ENCODE measurements at regions not wholly inside any gene's neighbourhood (a gene's known extent, or its start where the extent isn't known, plus 50 kb on each side); places are given as distances from the start of the nearest gene placed in this dataset.

DNA sequence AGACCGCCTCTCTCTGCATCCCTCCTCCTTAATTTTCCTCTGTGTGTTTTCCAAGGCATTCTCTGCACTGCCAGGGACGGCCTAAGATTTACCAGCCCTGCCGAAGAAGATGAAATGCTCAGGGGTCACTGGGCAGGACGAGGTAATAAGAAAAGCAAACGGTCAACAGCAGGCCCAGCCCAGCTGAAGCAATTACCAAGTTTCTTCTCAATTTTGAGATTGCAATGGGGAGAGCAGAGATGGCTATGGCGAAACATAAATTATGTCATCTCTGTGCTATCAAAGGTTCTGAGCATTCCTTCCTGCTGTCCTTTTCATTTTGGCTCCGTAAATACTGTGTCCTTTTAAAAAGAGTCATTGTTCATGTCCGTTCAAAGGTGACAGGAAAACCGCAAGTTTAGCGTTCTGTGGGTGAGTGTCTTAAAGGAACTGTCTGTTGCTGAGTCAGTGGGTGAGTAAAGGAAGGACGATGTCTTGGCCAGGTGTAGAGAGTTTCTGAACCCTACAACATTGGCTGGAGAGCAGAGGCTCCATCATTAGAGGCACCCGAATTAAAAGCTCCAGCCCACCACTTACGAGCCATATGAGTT, 753.9 kb upstream of the EEF2KMT start:
- TF ChIP-seq, protein P1, sequence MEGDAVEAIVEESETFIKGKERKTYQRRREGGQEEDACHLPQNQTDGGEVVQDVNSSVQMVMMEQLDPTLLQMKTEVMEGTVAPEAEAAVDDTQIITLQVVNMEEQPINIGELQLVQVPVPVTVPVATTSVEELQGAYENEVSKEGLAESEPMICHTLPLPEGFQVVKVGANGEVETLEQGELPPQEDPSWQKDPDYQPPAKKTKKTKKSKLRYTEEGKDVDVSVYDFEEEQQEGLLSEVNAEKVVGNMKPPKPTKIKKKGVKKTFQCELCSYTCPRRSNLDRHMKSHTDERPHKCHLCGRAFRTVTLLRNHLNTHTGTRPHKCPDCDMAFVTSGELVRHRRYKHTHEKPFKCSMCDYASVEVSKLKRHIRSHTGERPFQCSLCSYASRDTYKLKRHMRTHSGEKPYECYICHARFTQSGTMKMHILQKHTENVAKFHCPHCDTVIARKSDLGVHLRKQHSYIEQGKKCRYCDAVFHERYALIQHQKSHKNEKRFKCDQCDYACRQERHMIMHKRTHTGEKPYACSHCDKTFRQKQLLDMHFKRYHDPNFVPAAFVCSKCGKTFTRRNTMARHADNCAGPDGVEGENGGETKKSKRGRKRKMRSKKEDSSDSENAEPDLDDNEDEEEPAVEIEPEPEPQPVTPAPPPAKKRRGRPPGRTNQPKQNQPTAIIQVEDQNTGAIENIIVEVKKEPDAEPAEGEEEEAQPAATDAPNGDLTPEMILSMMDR (optimal IDR thresholded peaks at IDR 0.05 in 1 of 3, IDR thresholded peaks at IDR 0.05 in 1 of 3, conservative IDR thresholded peaks at IDR 0.05 in 1 of 3; ENCODE audit: extremely low read depth in 1 of 3, insufficient read depth in 2 of 3, low read length in 3 of 3): no peak
- no peak for TF ChIP-seq EZH2 (IDR thresholded peaks at IDR 0.05; ENCODE audit: low read length)

Measured in keratinocyte (primary cell).